Neural progenitor cell (in vitro differentiated cells): ENCODE measurements at regions not wholly inside any gene's neighbourhood (a gene's known extent, or its start where the extent isn't known, plus 50 kb on each side); places are given as distances from the start of the nearest gene placed in this dataset.
A peak's percentile ranks its signal among the peaks of the same experiment; 100 is the strongest.

Source experiments
- DNase-seq: peaks from one replicate; pipeline ENCODE4 v3.0.0-alpha.2; 2016; ENCODE audit warnings: low spot score
- H2AFZ ChIP-seq: fragments of 200-600 bp; sonication (generic); replicated peaks from 2 replicates; pipeline ENCODE4 v1.6.1; 2016; ENCODE audit warnings: antibody characterized with exemption
- H3F3A ChIP-seq: fragments of 200-600 bp; sonication (generic); 2 replicates; pipeline ENCODE4 v1.6.1; 2016; ENCODE audit warnings: antibody characterized with exemption, low read depth
- H3K27ac ChIP-seq: fragments of 200-600 bp; sonication (generic); 2 replicates; pipeline ENCODE4 v1.5.1; 2016; ENCODE audit warnings: mild to moderate bottlenecking
- H3K27me3 ChIP-seq: fragments of 200-600 bp; sonication (generic); 2 replicates; pipeline ENCODE4 v1.6.1; 2016; ENCODE audit warnings: mild to moderate bottlenecking, moderate library complexity
- H3K36me3 ChIP-seq: fragments of 200-600 bp; sonication (generic); 2 replicates; pipeline ENCODE4 v1.5.1; 2016
- H3K4me1 ChIP-seq: fragments of 200-600 bp; sonication (generic); 2 replicates; pipeline ENCODE4 v1.6.1; 2016; ENCODE audit warnings: mixed run types
- H3K4me2 ChIP-seq: fragments of 200-600 bp; sonication (generic); 2 replicates; pipeline ENCODE4 v1.6.1; 2016
- H3K4me3 ChIP-seq: fragments of 200-600 bp; sonication (generic); 2 replicates; pipeline ENCODE4 v1.5.1; 2016
- H3K79me2 ChIP-seq: fragments of 200-600 bp; sonication (generic); 2 replicates; pipeline ENCODE4 v1.6.1; 2016; ENCODE audit warnings: low read depth
- H3K9ac ChIP-seq: fragments of 200-600 bp; sonication (generic); 2 replicates; pipeline ENCODE4 v1.6.1; 2016
- H3K9me3 ChIP-seq: fragments of 200-600 bp; sonication (generic); 2 replicates; pipeline ENCODE4 v1.5.1; 2016; ENCODE audit warnings: low read depth
- H4K20me1 ChIP-seq: fragments of 200-600 bp; sonication (generic); 2 replicates; pipeline ENCODE4 v1.6.1; 2016; ENCODE audit warnings: low read depth
- H3K27ac Mint-ChIP-seq: 3 replicates; pipeline ENCODE4 v1.8.0; 2021; ENCODE audit warnings: mixed read lengths
- H3K27me3 Mint-ChIP-seq: 2 replicates; pipeline ENCODE4 v1.8.0; 2022; ENCODE audit warnings: low read depth, mild to moderate bottlenecking, inconsistent platforms, moderate library complexity, mixed read lengths; ENCODE audit not compliant: insufficient read depth
- H3K36me3 Mint-ChIP-seq: 3 replicates; pipeline ENCODE4 v1.8.0; 2021; ENCODE audit warnings: mixed read lengths
- H3K4me1 Mint-ChIP-seq: 3 replicates; pipeline ENCODE4 v1.8.0; 2021; ENCODE audit warnings: mixed read lengths
- H3K4me3 Mint-ChIP-seq: 3 replicates; pipeline ENCODE4 v1.8.0; 2021; ENCODE audit warnings: mild to moderate bottlenecking, moderate library complexity, mixed read lengths
- H3K9me3 Mint-ChIP-seq: 3 replicates; pipeline ENCODE4 v1.8.0; 2020; ENCODE audit warnings: mixed read lengths
- CTCF ChIP-seq: fragments of 200-600 bp; sonication (generic); IDR thresholded peaks from 2 replicates; pipeline ENCODE4 v1.5.1; 2017; ENCODE audit warnings: antibody characterized with exemption, mild to moderate bottlenecking
- EZH2 ChIP-seq: fragments of 200-600 bp; sonication (generic); IDR thresholded peaks from 2 replicates; pipeline ENCODE4 v1.6.1; 2017; ENCODE audit warnings: antibody characterized with exemption, mild to moderate bottlenecking, moderate library complexity
- EZH2phosphoT487 ChIP-seq: fragments of 200-600 bp; sonication (generic); IDR thresholded peaks from 2 replicates; pipeline ENCODE4 v1.6.1; 2017; ENCODE audit warnings: antibody characterized with exemption

- no peak overlapping the region for H3K27ac ChIP-seq
- H3F3A ChIP-seq = no peaks in the 10 kb centered on the region
- no peak overlapping the region for H3K4me2 ChIP-seq
- no peaks in the 10 kb centered on the region for H3K4me1 Mint-ChIP-seq
- no peaks in the 10 kb centered on the region for H3K36me3 ChIP-seq
- H4K20me1 ChIP-seq = no peaks in the 10 kb centered on the region
- H3K4me1 ChIP-seq = no peaks in the 10 kb centered on the region
- no peak overlapping the region for H2AFZ ChIP-seq
- no peaks in the 10 kb centered on the region for H3K9me3 ChIP-seq
- H3K79me2 ChIP-seq = no peaks in the 10 kb centered on the region
- H3K27me3 Mint-ChIP-seq = no peaks in the 10 kb centered on the region
- H3K27ac Mint-ChIP-seq = no peak overlapping the region
- H3K27me3 ChIP-seq = no peaks in the 10 kb centered on the region
- TF ChIP-seq CTCF (peak; percentile 61), EZH2phosphoT487 (no peak), EZH2 (no peak)
- H3K9me3 Mint-ChIP-seq = no peaks in the 10 kb centered on the region
- DNase-seq = peak; percentile 33
- no peak overlapping the region for H3K4me3 Mint-ChIP-seq
- no peak overlapping the region for H3K9ac ChIP-seq
- H3K36me3 Mint-ChIP-seq = no peaks in the 10 kb centered on the region
- no peak overlapping the region for H3K4me3 ChIP-seq
Observed at GRCh38 chr2:198930170-198930569, 527.6 kb downstream of the SATB2 start.

- Histone ChIP-seq H3K4me2 (no peak overlapping the region), H3K36me3 (no peaks in the 10 kb centered on the region), H3K27me3 (no peaks in the 10 kb centered on the region), H4K20me1 (no peaks in the 10 kb centered on the region), H3K4me1 (no peaks in the 10 kb centered on the region), H3K4me3 (no peak overlapping the region), H3F3A (no peaks in the 10 kb centered on the region), H2AFZ (no peak overlapping the region), H3K27ac (no peak overlapping the region), H3K9ac (no peak overlapping the region), H3K79me2 (no peaks in the 10 kb centered on the region), H3K9me3 (no peaks in the 10 kb centered on the region)
- H3K9me3 Mint-ChIP-seq = no peaks in the 10 kb centered on the region
- no peaks in the 10 kb centered on the region for H3K4me1 Mint-ChIP-seq
- H3K4me3 Mint-ChIP-seq = no peak overlapping the region
- no peaks in the 10 kb centered on the region for H3K27me3 Mint-ChIP-seq
- no peak for DNase-seq
- TF ChIP-seq CTCF (no peak), EZH2phosphoT487 (no peak)
- no peak overlapping the region for H3K27ac Mint-ChIP-seq
- no peaks in the 10 kb centered on the region for H3K36me3 Mint-ChIP-seq
Observed at GRCh38 chr2:198928026-198928425, 529.7 kb downstream of the SATB2 start.

- DNase-seq = no peak
- H3K27me3 Mint-ChIP-seq = peaks cover 4% of the 10 kb centered on the region
- TF ChIP-seq EZH2 (no peak), CTCF (no peak), EZH2phosphoT487 (no peak)
- no peak overlapping the region for H3K4me3 ChIP-seq
- H3K27me3 ChIP-seq = no peaks in the 10 kb centered on the region
- H3K36me3 ChIP-seq = no peaks in the 10 kb centered on the region
- no peak overlapping the region for H3K4me2 ChIP-seq
- no peaks in the 10 kb centered on the region for H3K4me1 Mint-ChIP-seq
- H4K20me1 ChIP-seq = no peaks in the 10 kb centered on the region
- H3K4me1 ChIP-seq = no peaks in the 10 kb centered on the region
- no peak overlapping the region for H3K27ac ChIP-seq
- H3K36me3 Mint-ChIP-seq = no peaks in the 10 kb centered on the region
- no peak overlapping the region for H3K27ac Mint-ChIP-seq
- H3K4me3 Mint-ChIP-seq = no peak overlapping the region
- no peaks in the 10 kb centered on the region for H3F3A ChIP-seq
- no peaks in the 10 kb centered on the region for H3K9me3 Mint-ChIP-seq
- H2AFZ ChIP-seq = no peak overlapping the region
- no peak overlapping the region for H3K9ac ChIP-seq
- H3K9me3 ChIP-seq = no peaks in the 10 kb centered on the region
- no peaks in the 10 kb centered on the region for H3K79me2 ChIP-seq
Observed at GRCh38 chr2:198917926-198918720, 539.6 kb downstream of the SATB2 start.
